Frontal cortex (tissue), 3 donors: ENCODE measurements at regions not wholly inside any gene's neighbourhood (a gene's known extent, or its start where the extent isn't known, plus 50 kb on each side); places are given as distances from the start of the nearest gene placed in this dataset.
"Not testable (repeated sequence)": the region's sequence is repeated elsewhere in the genome, so short reads cannot be mapped to it uniquely, and the experiment has no call there.

Experiments used
- DNase-seq, 2 donors: peaks; one replicate each; pipeline ENCODE4 v3.0.0; 2012; ENCODE audit warnings: low spot score in 2 of 2
- FAIRE-seq: peaks from 2 replicates; lab custom pipeline; 2012; peaks lifted over from hg19 to GRCh38; lab: Jason Lieb, UNC
- donor health status: control.
- donor health status: control.
- donor health status: control.

- no peak for DNase-seq
- no peak for FAIRE-seq
Observed at GRCh38 chr10:114872519-114873087, 51.0 kb downstream of the FHIP2A start.

GRCh38 chr10:114874827-114875411 is 53.3 kb downstream of the FHIP2A start:
- DNase-seq (peak in 1 of 2 donors; percentile 29), FAIRE-seq (no peak)

- DNase-seq, FAIRE-seq: not testable (repeated sequence)
Observed at GRCh38 chr10:114875590-114876081, 54.1 kb downstream of the FHIP2A start.

- DNase-seq (no peak), FAIRE-seq (no peak)
Observed at GRCh38 chr10:114876169-114876568, 54.6 kb downstream of the FHIP2A start.

GRCh38 chr10:114876602-114877300 is 55.2 kb downstream of the FHIP2A start:
- FAIRE-seq = no peak
- peak; percentile 14 to 63 for DNase-seq

DNA sequence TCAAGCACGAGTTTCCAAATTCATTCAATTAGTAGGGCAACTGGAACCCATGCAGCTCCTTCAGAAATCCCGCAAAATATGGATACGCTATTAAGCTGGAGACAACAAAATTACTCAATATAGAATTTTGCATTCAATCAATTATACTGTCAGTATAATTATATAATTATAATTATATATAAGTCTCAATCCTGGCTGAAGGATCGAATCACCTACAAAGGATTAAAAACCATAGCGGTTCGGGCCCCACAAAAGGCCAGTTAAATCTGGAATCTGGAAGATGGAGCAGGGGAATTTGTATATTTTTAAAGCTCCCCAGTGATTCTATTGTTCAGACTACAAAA is 55.7 kb downstream of the FHIP2A start:
- DNase-seq (no peak), FAIRE-seq (no peak)

DNA sequence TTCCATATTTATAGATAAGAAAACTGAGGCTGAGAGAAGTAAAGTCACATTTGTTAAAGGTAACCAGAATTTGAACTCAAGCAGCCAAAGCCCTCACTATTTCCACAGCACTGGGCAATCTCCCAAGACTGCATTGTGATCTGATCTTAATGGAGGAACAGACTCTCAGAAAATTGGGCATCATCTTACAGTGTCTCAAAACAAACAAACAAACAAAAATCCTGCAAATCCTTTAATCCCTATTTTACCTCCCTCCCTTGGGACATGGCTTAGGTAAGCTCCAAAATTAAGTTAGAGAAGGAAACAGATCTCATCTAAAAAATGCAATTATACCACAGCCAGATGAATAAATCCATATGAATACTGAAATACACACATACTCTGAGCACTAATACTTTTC is 57.5 kb downstream of the FHIP2A start:
- FAIRE-seq (no peak), DNase-seq (no peak)

GRCh38 chr10:114879541-114880158 is 58.1 kb downstream of the FHIP2A start:
- DNase-seq (no peak), FAIRE-seq (no peak)

- FAIRE-seq (no peak), DNase-seq (no peak)
Observed at GRCh38 chr10:114881417-114881816, 56.6 kb upstream of the TRUB1 start.

DNA sequence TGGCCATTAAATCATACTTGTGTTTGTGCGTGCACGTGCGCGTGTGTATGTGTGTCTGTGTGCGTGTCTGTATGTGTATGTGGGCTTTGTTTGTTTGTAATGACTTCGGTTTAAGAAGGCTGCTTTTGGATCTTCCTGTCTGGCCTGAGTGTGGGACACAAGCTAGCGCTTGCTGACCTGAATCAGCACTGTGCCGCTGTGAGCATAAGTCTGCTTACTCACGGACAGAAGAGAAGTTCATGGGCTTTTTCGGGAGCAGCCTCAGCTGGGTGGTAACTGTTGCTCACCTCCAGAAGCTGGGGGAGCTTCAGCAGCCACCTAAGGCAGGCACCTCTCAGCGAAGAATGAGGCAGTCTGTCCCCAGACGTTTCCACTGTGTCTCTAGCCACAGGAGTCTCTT is 56.1 kb upstream of the TRUB1 start:
- no peak for FAIRE-seq
- no peak for DNase-seq

- no peak for FAIRE-seq
Observed at GRCh38 chr10:114885443-114885842, 52.6 kb upstream of the TRUB1 start.

More at GRCh38 chr10:114885443-114885842, 52.6 kb upstream of the TRUB1 start:
- DNase-seq = no peak
